Thymus (tissue), 11 donors: ENCODE measurements at regions not wholly inside any gene's neighbourhood (a gene's known extent, or its start where the extent isn't known, plus 50 kb on each side); places are given as distances from the start of the nearest gene placed in this dataset.

Experiments used
- DNase-seq, 9 donors: peaks; one replicate each; pipeline ENCODE4 v3.0.0-alpha.2; 2013; ENCODE audit warnings: low spot score in 9 of 9, low read depth in 6 of 9, missing footprints in 1 of 9
- H3K27ac ChIP-seq, 2 donors: one replicate each; pipeline ENCODE4 v1.5.1; 2013; ENCODE audit warnings: control low read depth in 1 of 2, low read depth in 1 of 2, low read length in 1 of 2, mild to moderate bottlenecking in 1 of 2, moderate library complexity in 1 of 2
- H3K27me3 ChIP-seq, 2 donors: one replicate each; pipeline ENCODE4 v1.5.1; 2013; ENCODE audit warnings: low read length in 1 of 2; ENCODE audit not compliant: control insufficient read depth in 2 of 2, insufficient read depth in 1 of 2
- H3K36me3 ChIP-seq, 2 donors: one replicate each; pipeline ENCODE4 v1.5.1; 2013; ENCODE audit warnings: low read length in 1 of 2, mild to moderate bottlenecking in 1 of 2, moderate library complexity in 1 of 2; ENCODE audit not compliant: control insufficient read depth in 2 of 2, insufficient read depth in 2 of 2
- H3K4me1 ChIP-seq, 2 donors: one replicate each; pipeline ENCODE4 v1.5.1; 2013; ENCODE audit warnings: low read length in 2 of 2; ENCODE audit not compliant: control insufficient read depth in 2 of 2, insufficient read depth in 2 of 2
- H3K4me3 ChIP-seq, 2 donors: one replicate each; pipeline ENCODE4 v1.5.1; 2013; ENCODE audit warnings: low read length in 2 of 2, control low read depth in 1 of 2, mild to moderate bottlenecking in 1 of 2
- H3K9me3 ChIP-seq, 2 donors: one replicate each; pipeline ENCODE4 v1.5.1; 2013; ENCODE audit warnings: low read length in 1 of 2, mild to moderate bottlenecking in 1 of 2; ENCODE audit not compliant: control insufficient read depth in 2 of 2, insufficient read depth in 1 of 2
- WGBS: extraction: QIAGEN DNeasy Blood & Tissue Kit; methylation state at CpG from one replicate; pipeline ENCODE4 v1.1.7; 2013; 5-methylcytosine and 5-hydroxymethylcytosine counted together
- donor health status: healthy.

DNA sequence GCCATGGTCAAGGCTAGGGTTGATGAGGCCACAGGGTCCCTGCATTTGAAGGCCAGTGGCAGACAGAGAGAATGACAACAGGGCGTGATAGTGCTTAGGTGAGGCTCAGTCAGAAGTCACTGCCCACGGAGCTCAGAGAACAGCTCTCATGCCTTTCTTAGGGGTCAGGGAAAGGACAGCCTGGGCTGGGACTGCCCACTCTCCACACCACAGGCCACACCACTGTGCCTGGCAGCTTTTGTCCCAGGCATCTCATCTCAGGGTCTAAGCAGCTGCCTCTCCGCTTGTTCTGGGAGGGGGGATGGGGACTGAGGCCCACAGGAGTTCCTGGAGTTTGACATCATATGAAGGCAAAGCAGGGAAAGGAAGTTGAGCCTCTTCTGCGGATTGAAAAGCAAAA is 150.2 kb upstream of the B3GAT1 start:
- DNase-seq, result no peak
- H3K36me3 ChIP-seq, result no peaks in the 10 kb centered on the region
- no peaks in the 10 kb centered on the region for H3K9me3 ChIP-seq
- H3K4me3 ChIP-seq, result no peak overlapping the region
- no peak overlapping the region for H3K27ac ChIP-seq
- no peaks in the 10 kb centered on the region for H3K27me3 ChIP-seq
- H3K4me1 ChIP-seq, result no peaks in the 10 kb centered on the region
- WGBS, result 94% methylated on average over 4 of the region's 4 CpGs

DNA sequence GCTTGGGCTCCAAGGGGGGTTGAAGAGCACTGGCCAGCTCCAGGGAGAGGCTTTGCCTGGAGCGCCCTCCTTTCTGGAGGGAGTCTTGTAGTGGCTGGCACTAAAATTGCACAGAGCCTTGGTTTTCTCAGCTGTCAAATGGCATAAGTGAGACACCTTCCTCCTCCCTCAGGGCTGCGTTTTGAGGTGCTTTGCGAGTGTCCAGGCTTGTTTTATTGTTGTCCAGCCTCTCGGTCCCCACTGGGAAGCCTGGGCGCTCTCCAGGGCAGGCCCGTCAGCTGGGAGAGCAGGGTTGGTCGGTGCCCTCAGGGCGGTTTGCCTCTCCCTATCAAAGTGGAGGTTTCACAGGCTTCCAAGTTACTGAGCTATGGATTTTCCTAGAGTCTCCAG is 149.3 kb upstream of the B3GAT1 start:
- H3K27ac ChIP-seq, result no peak overlapping the region
- no peaks in the 10 kb centered on the region for H3K4me1 ChIP-seq
- 91% methylated on average over 8 of the region's 8 CpGs for WGBS
- H3K4me3 ChIP-seq, result no peak overlapping the region
- DNase-seq, result no peak
- H3K9me3 ChIP-seq, result no peaks in the 10 kb centered on the region
- H3K36me3 ChIP-seq, result no peaks in the 10 kb centered on the region
- H3K27me3 ChIP-seq, result no peaks in the 10 kb centered on the region

DNA sequence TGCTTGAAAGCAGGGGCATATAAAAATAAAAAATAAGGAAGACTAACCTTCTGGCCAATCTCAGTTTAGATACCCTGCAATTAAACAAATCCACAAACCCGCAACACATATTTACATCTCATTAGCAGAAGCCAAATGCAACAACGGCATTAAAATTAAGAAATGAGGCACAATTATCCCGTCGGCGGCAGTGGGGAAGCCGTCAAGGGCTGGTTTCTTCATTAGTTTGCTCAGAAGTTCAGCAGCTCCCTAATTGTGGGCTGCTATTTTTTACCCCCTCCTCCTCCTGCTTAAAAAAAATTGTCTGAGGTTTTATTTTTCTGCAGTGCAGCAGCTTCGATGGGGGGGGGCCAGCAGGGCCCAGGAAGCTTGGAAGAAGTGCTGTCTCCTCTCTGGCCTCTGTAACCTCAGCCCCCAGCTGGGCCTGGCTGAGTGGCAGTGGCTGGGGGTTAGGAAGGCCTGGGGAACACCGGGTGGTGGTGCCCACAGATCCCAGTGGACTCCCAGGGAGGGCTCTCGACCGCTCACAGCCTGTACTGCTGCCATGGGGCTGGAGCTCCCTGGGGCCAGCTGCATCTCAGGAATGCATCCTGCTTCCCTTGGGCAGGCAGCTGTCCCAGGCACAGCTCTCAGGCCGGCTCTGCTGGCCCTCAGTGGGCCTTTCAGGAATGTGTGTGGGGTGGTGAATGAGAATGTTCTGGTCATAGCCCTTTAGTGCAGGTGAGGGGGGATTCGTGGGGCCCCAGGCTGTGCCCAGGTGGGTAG is 148.7 kb upstream of the B3GAT1 start:
- 86% methylated on average over 12 of the region's 12 CpGs for WGBS
- Histone ChIP-seq H3K36me3 (no peaks in the 10 kb centered on the region), H3K4me3 (no peak overlapping the region), H3K9me3 (no peaks in the 10 kb centered on the region), H3K4me1 (no peaks in the 10 kb centered on the region), H3K27me3 (no peaks in the 10 kb centered on the region), H3K27ac (no peak overlapping the region)
- no peak for DNase-seq

DNA sequence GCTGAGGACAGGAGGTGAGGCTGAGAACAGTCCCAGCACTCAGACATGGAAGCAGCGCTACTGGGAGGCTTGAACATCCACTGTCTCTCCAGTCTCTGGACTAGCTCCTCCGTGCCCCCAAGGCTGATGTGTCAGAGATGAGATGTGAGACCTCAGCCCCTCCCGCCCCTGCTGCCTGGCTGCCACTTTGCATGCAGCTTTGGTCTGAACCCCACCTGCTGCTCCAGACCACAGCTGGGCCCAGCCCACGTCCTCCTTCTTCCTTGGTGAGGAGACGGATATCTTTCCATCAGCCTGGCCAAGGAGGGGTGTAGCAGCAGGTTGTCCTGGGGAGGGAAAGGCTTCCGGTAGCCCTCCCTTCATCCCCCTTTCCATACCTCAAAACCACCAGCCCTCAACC is 148.0 kb upstream of the B3GAT1 start:
- Histone ChIP-seq H3K9me3 (no peaks in the 10 kb centered on the region), H3K4me1 (no peaks in the 10 kb centered on the region), H3K27me3 (no peaks in the 10 kb centered on the region), H3K27ac (no peak overlapping the region), H3K4me3 (no peak overlapping the region), H3K36me3 (no peaks in the 10 kb centered on the region)
- WGBS, result 59% methylated on average over 6 of the region's 6 CpGs
- DNase-seq, result no peak

DNA sequence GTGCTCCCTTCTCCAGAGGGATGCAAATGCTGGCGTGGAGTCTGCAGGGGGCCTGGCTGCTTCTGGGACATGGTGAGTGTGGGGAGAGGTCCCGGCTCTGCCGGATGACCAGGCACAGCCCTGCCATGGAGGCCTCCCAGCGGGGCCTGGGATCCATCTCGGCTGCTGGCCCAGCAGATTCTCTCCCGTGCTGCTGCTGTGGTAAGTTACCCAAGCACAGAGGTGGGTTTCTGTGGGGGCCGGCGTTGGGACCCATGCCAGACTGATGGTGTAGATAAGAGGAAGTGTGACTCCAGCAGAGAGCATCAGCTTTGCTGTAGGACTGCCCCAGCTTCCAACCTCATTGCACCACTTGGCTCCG is 147.5 kb upstream of the B3GAT1 start:
- no peak for DNase-seq
- no peaks in the 10 kb centered on the region for H3K9me3 ChIP-seq
- no peak overlapping the region for H3K27ac ChIP-seq
- no peaks in the 10 kb centered on the region for H3K27me3 ChIP-seq
- no peak overlapping the region for H3K4me3 ChIP-seq
- H3K36me3 ChIP-seq, result no peaks in the 10 kb centered on the region
- 52% methylated on average over 9 of the region's 9 CpGs for WGBS
- no peaks in the 10 kb centered on the region for H3K4me1 ChIP-seq

DNA sequence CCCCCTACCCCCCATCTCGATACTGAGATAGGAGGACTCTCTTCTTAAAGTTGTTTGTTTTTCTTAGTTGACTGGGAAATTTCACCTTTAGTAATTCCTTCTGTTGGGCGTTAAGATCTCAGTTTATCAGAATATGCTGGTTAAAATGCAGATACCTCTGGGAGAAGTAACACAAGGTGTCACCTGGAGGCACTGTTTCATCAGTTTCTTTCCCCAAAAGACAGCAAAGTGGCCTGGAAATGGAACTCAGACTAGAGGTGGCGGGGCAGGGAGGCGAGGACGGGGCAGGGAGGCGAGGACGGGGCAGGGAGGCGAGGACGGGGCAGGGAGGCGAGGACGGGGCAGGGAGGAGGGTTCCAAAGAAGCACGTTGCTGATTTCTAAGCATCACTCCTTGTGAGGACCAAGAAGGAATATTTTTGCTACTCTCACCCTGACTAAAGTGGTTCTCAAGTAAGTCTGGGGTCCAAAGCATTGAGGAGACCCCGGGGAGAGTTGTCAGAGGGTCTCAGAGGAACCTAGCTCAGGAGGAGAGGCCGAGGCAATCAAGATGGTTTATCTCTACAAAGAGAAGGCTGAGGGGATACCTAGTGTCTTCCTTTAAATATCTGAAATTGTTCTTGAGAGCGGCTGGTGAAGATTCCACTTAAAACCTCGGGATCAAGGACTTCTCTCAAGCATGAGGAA is 147.0 kb upstream of the B3GAT1 start:
- Histone ChIP-seq H3K4me3 (no peak overlapping the region), H3K36me3 (no peaks in the 10 kb centered on the region), H3K27ac (no peak overlapping the region), H3K9me3 (no peaks in the 10 kb centered on the region), H3K4me1 (no peaks in the 10 kb centered on the region), H3K27me3 (no peaks in the 10 kb centered on the region)
- 91% methylated on average over 16 of the region's 16 CpGs for WGBS
- no peak for DNase-seq

DNA sequence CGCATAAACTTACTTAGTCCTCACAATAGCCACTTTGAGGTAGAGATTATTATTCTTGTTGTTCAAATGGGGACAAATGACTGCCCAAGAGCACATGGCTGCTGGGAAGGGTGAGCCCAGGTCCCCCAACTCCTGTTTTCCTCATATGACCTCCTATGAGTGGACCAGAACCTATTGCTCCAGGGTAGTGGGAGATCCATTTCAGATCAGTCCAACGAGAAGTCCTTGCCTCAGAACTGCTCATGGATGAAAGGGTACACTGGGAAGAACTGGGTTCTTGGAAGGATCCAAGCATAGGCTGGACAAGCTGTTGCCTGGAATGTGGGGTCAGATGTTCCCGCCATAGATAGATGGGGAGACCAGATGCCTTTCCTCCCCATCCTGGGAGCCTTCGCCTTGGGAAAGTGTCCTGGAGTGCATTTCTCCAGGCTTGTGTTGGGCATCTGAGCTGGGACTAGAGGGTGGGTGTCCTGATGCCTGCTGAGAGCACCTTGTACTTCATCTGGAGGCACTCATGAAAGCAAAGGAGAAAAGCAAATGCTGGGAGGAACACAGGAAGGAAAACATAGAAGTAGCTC is 146.3 kb upstream of the B3GAT1 start:
- DNase-seq, result no peak
- H3K4me3 ChIP-seq, result no peak overlapping the region
- no peaks in the 10 kb centered on the region for H3K36me3 ChIP-seq
- H3K4me1 ChIP-seq, result no peaks in the 10 kb centered on the region
- H3K9me3 ChIP-seq, result no peaks in the 10 kb centered on the region
- whole genome bisulfite sequencing, result 94% methylated on average over 4 of the region's 4 CpGs
- H3K27ac ChIP-seq, result no peak overlapping the region
- no peaks in the 10 kb centered on the region for H3K27me3 ChIP-seq

DNA sequence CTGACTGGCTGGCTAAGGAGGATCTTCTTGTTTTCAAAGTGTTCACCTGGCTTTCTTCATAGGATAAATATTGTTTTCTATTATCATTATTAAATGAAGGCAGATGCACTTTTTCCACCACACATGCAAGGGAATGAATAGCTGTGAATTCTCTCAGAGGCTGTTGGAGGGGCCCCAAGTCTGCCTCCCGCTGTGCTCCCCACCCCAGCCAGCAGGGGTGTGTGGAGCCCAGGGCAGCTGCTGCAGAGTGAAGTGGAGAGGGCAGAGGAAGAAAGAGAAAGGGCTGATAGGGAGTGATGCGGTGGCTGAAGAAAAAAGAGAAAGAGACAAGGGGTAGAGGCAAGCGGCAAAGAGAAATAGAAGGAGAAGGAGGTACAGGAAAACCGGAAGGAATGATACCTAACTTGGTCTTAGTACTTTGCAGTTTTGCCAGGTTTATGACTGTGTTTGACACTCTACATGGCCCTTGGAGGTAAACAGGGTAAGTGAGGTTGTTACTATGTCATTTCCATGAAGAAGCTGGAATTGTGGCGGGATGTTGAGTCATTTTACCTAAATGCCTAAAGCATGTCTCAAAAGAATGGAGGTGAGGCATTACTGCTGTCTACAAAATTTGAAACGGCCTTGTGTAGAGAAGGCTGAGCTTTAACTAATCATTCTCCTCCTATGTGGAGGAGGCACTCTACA is 145.7 kb upstream of the B3GAT1 start:
- no peak overlapping the region for H3K27ac ChIP-seq
- H3K36me3 ChIP-seq, result no peaks in the 10 kb centered on the region
- 87% methylated on average over 6 of the region's 6 CpGs for WGBS
- no peak for DNase-seq
- no peak overlapping the region for H3K4me3 ChIP-seq
- H3K27me3 ChIP-seq, result no peaks in the 10 kb centered on the region
- H3K4me1 ChIP-seq, result no peaks in the 10 kb centered on the region
- no peaks in the 10 kb centered on the region for H3K9me3 ChIP-seq

DNA sequence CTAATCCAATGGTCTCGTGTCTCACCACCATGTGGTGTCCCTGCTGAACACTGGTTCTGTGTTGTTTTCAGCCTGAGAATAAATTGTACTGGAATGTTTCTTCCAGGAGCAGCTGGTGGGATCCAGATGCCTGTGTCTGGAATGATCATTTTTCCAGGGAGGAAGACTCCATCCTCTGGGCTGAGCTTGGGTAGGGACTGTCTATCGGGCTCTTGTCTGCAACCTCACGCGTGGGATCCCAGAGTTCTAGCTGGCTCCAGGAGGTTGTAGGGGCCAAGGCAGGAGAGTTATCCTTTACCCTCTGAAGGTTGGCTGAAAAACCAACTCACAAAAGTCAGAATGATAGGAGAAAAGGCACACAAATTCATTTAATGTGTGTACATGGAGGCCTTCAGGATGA is 144.1 kb upstream of the B3GAT1 start:
- 97% methylated on average over 4 of the region's 4 CpGs for WGBS
- H3K4me3 ChIP-seq, result no peak overlapping the region
- no peaks in the 10 kb centered on the region for H3K9me3 ChIP-seq
- no peaks in the 10 kb centered on the region for H3K27me3 ChIP-seq
- H3K4me1 ChIP-seq, result no peaks in the 10 kb centered on the region
- H3K27ac ChIP-seq, result no peak overlapping the region
- no peak for DNase-seq
- no peaks in the 10 kb centered on the region for H3K36me3 ChIP-seq
